SK-N-MC (cell line): ENCODE measurements at regions not wholly inside any gene's neighbourhood (a gene's known extent, or its start where the extent isn't known, plus 50 kb on each side); places are given as distances from the start of the nearest gene placed in this dataset.

Source experiments
- EZH2 ChIP-seq: fragments of 200-600 bp; sonication (generic); IDR thresholded peaks from one replicate; pipeline ENCODE4 v1.6.1; 2017; ENCODE audit warnings: antibody characterized with exemption
- POLR2AphosphoS5 ChIP-seq: IDR thresholded peaks from 2 replicates; pipeline ENCODE4 v1.6.1; 2012; ENCODE audit warnings: mild to moderate bottlenecking, low read depth, low read length, borderline replicate concordance

DNA sequence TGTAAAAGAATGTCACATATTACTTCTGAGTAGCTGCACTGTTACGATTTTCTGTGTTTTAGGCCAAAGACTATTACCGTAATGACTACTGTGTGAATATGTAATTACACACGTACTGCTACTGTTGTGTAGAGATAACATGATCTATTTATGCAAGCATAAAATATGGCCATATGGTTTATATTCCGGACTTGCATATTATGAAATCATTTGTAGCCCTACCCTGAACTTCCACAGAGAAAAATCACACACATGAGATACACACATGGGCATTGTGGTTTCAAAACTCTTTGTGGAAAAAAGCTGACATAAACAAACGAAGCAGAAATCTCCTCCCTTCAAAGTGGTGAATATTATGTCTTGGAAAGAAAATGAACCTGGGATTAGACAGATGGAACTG, 373.0 kb upstream of the ADAMTS5 start:
- TF ChIP-seq EZH2: no peak
- no peak for TF ChIP-seq POLR2AphosphoS5
